Ishikawa (cell line): ENCODE measurements at regions not wholly inside any gene's neighbourhood (a gene's known extent, or its start where the extent isn't known, plus 50 kb on each side); places are given as distances from the start of the nearest gene placed in this dataset.

Experiments
- EP300 ChIP-seq: IDR thresholded peaks from 2 replicates; pipeline ENCODE4 v1.6.1; 2012; ENCODE audit warnings: borderline replicate concordance
- NFIC ChIP-seq: IDR thresholded peaks from 2 replicates; pipeline ENCODE4 v1.6.1; 2012
- RAD21 ChIP-seq: IDR thresholded peaks from 2 replicates; pipeline ENCODE4 v1.6.1; 2012; ENCODE audit warnings: low read depth
- YY1 ChIP-seq: IDR thresholded peaks from 2 replicates; pipeline ENCODE4 v1.6.1; 2012; ENCODE audit warnings: low read depth
- ZBTB7A ChIP-seq: IDR thresholded peaks from 2 replicates; pipeline ENCODE4 v1.6.1; 2012; ENCODE audit warnings: low read depth
- TF ChIP-seq, protein P1 (sequence below): IDR thresholded peaks from 2 replicates; pipeline ENCODE4 v1.6.1; 2012
- TF ChIP-seq, protein P2 (sequence below): IDR thresholded peaks from 2 replicates; pipeline ENCODE4 v1.6.1; 2012
- TF ChIP-seq, protein P3 (sequence below): IDR thresholded peaks from 2 replicates; pipeline ENCODE4 v1.6.1; 2012; ENCODE audit warnings: low read depth, mild to moderate bottlenecking

DNA sequence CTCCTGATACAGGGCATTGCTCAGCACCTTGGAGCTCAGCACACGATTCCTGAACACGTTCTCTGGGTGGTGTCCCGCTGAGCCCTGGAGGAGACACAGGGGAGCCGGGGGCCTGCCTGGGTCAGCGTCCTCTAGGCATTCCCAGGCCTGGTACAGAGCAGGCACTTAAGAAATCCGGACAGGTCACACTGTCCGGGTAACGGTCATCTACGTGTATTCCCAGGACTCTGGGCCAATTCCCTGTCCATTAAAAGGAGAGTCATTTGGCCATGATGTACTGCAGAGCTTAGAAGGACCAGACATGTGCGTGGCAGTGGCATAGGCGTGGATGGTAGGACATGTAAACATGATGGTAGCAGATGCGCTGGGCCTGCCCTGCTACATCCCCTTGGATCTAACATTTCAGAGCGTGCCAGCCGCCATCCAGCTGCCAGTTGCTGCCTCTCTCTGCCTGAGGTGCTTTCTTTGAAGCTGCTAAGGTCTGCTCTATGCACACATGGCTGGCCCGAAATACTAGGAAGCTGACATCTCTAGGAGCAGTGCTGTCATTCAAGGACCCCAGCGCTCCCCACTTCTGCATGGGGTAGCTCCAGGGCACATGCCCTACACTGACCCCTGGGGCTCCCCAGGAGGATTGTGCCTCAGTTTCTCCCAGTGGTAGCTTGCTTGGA lies 273.1 kb upstream of the RTL1 start:
- TF ChIP-seq EP300 (no peak), RAD21 (no peak), NFIC (no peak), YY1 (no peak), ZBTB7A (no peak)
- TF ChIP-seq, protein P1, sequence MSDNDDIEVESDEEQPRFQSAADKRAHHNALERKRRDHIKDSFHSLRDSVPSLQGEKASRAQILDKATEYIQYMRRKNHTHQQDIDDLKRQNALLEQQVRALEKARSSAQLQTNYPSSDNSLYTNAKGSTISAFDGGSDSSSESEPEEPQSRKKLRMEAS: no peak
- TF ChIP-seq, protein P2, sequence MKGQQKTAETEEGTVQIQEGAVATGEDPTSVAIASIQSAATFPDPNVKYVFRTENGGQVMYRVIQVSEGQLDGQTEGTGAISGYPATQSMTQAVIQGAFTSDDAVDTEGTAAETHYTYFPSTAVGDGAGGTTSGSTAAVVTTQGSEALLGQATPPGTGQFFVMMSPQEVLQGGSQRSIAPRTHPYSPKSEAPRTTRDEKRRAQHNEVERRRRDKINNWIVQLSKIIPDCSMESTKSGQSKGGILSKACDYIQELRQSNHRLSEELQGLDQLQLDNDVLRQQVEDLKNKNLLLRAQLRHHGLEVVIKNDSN: no peak
- TF ChIP-seq, protein P3, sequence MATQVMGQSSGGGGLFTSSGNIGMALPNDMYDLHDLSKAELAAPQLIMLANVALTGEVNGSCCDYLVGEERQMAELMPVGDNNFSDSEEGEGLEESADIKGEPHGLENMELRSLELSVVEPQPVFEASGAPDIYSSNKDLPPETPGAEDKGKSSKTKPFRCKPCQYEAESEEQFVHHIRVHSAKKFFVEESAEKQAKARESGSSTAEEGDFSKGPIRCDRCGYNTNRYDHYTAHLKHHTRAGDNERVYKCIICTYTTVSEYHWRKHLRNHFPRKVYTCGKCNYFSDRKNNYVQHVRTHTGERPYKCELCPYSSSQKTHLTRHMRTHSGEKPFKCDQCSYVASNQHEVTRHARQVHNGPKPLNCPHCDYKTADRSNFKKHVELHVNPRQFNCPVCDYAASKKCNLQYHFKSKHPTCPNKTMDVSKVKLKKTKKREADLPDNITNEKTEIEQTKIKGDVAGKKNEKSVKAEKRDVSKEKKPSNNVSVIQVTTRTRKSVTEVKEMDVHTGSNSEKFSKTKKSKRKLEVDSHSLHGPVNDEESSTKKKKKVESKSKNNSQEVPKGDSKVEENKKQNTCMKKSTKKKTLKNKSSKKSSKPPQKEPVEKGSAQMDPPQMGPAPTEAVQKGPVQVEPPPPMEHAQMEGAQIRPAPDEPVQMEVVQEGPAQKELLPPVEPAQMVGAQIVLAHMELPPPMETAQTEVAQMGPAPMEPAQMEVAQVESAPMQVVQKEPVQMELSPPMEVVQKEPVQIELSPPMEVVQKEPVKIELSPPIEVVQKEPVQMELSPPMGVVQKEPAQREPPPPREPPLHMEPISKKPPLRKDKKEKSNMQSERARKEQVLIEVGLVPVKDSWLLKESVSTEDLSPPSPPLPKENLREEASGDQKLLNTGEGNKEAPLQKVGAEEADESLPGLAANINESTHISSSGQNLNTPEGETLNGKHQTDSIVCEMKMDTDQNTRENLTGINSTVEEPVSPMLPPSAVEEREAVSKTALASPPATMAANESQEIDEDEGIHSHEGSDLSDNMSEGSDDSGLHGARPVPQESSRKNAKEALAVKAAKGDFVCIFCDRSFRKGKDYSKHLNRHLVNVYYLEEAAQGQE: no peak
